ENCODE measurements at regions not wholly inside any gene's neighbourhood (a gene's known extent, or its start where the extent isn't known, plus 50 kb on each side); places are given as distances from the start of the nearest gene placed in this dataset.

GRCh38 chr2:236511266-236511665 is 58.4 kb upstream of the ACKR3 start:
- Histone ChIP-seq H3K27me3 (ENCODE audit: control insufficient read depth, insufficient read depth, low read length) (peaks cover 15% of the 10 kb centered on the region), H3K9me3 (ENCODE audit: control insufficient read depth, insufficient read depth, low read depth, low read length) (no peaks in the 10 kb centered on the region), H3K27ac (ENCODE audit: low read length) (no peak overlapping the region), H3K4me1 (ENCODE audit: control insufficient read depth, insufficient read depth, low read length) (no peaks in the 10 kb centered on the region), H3K4me3 (ENCODE audit: low read depth in 2 of 2, low read length in 2 of 2) (no peak overlapping the region), H3K36me3 (ENCODE audit: control insufficient read depth, insufficient read depth, low read length) (no peaks in the 10 kb centered on the region)
- ChIA-PET POLR2A (no interaction called here), CTCF (no interaction called here)
- no peak for TF ChIP-seq SIN3A (IDR thresholded peaks at IDR 0.05; ENCODE audit: borderline replicate concordance, insufficient read depth, low read depth, low read length)
- TF ChIP-seq REST (IDR thresholded peaks at IDR 0.05; ENCODE audit: insufficient read depth in 1 of 2, low read depth in 2 of 2, low read length in 1 of 2), result no peak
- TF ChIP-seq POLR2AphosphoS5 (IDR thresholded peaks at IDR 0.05; ENCODE audit: low read depth, low read length), result no peak
- no peak for TF ChIP-seq CTCF (IDR thresholded peaks at IDR 0.05)
- TF ChIP-seq TCF7L2 (IDR thresholded peaks at IDR 0.05; ENCODE audit: low read depth, low read length), result no peak
- in situ Hi-C loops (cut with HindIII; ENCODE audit: low pct_unique_long_range_greater_than_20kb, low sequenced_read_pairs), result no loop called here
- no peak for ATAC-seq
- no peak for DNase-seq (ENCODE audit: low read depth, low spot score)
- intact Hi-C loops (cut with micrococcal nuclease; ENCODE audit: unreplicated experiment), result loop anchor here (5.0 kb wide), 1 partner anchor 551 kb away; no protein-coding TSS in a partner anchor
- BruUV-seq (replicated peaks), result no TSS peak

- in situ Hi-C loops (cut with HindIII; ENCODE audit: low pct_unique_long_range_greater_than_20kb, low sequenced_read_pairs), result no loop called here
Measured at GRCh38 chr2:236512267-236512666, 57.4 kb upstream of the ACKR3 start.

More at GRCh38 chr2:236512267-236512666, 57.4 kb upstream of the ACKR3 start:
- Histone ChIP-seq H3K27me3 (ENCODE audit: control insufficient read depth, insufficient read depth, low read length) (peaks cover 15% of the 10 kb centered on the region), H3K9me3 (ENCODE audit: control insufficient read depth, insufficient read depth, low read depth, low read length) (no peaks in the 10 kb centered on the region), H3K27ac (ENCODE audit: low read length) (no peak overlapping the region), H3K4me1 (ENCODE audit: control insufficient read depth, insufficient read depth, low read length) (no peaks in the 10 kb centered on the region), H3K4me3 (ENCODE audit: low read depth in 2 of 2, low read length in 2 of 2) (no peak overlapping the region), H3K36me3 (ENCODE audit: control insufficient read depth, insufficient read depth, low read length) (no peaks in the 10 kb centered on the region)
- POLR2A ChIA-PET, result no interaction called here
- no peak for TF ChIP-seq TCF7L2 (IDR thresholded peaks at IDR 0.05; ENCODE audit: low read depth, low read length)
- TF ChIP-seq POLR2AphosphoS5 (IDR thresholded peaks at IDR 0.05; ENCODE audit: low read depth, low read length), result no peak
- no peak for TF ChIP-seq CTCF (IDR thresholded peaks at IDR 0.05)
- TF ChIP-seq SIN3A (IDR thresholded peaks at IDR 0.05; ENCODE audit: borderline replicate concordance, insufficient read depth, low read depth, low read length), result no peak
- no TSS peak for BruUV-seq (replicated peaks)
- intact Hi-C loops (cut with micrococcal nuclease; ENCODE audit: unreplicated experiment), result loop anchor here (2.0 to 5.0 kb wide), 2 partner anchors 57 to 550 kb away; partner anchors contain the start of gene ACKR3
- DNase-seq (ENCODE audit: low read depth, low spot score) (no peak), ATAC-seq (no peak)
- CTCF ChIA-PET, result interaction anchor here (0.5 to 0.6 kb wide), 2 partner anchors 550 to 712 kb away, joined by 3 read pairs; no protein-coding TSS in a partner anchor
